PC-3 (cell line): ENCODE measurements at regions not wholly inside any gene's neighbourhood (a gene's known extent, or its start where the extent isn't known, plus 50 kb on each side); places are given as distances from the start of the nearest gene placed in this dataset.

Experiments
- ATAC-seq: fragments of 200-7000 bp; cut with Tn5 transposase; 2 replicates; pipeline ENCODE4 v1.9.1; 2020; ENCODE audit warnings: mild to moderate bottlenecking, moderate library complexity
- BruUV-seq: library from RNA; stranded (reverse); fragments of 400-500 nt; replicated peaks from 2 replicates; lab custom pipeline; 2021; lab: Mats Ljungman, UMichigan
- CTCF ChIA-PET: fragments of 300-600 bp; sonication (Branson Sonifier 250); formaldehyde crosslinking; loops from one replicate; lab custom pipeline; 2022; ENCODE audit warnings: antibody characterized with exemption; lab: Charles Lee
- POLR2A ChIA-PET: fragments of 300-600 bp; sonication (Branson Sonifier 250); formaldehyde crosslinking; loops from one replicate; lab custom pipeline; 2022; ENCODE audit warnings: antibody characterized with exemption; ENCODE audit not compliant: unreplicated experiment; lab: Charles Lee
- DNase-seq: peaks from one replicate; pipeline ENCODE4 v3.0.0-alpha.2; 2015
- H2AFZ ChIP-seq: fragments of 300-600 bp; sonication (generic); 2 replicates; pipeline ENCODE4 v1.6.0; 2016; ENCODE audit warnings: antibody characterized with exemption, low read length
- H3F3A ChIP-seq: fragments of 300-600 bp; sonication (generic); one replicate; pipeline ENCODE4 v1.6.0; 2017; ENCODE audit warnings: antibody characterized with exemption, low read length, control low read depth, mild to moderate bottlenecking; ENCODE audit not compliant: unreplicated experiment
- H3K27ac ChIP-seq: fragments of 300-600 bp; sonication (generic); 2 replicates; pipeline ENCODE4 v1.5.1; 2016; ENCODE audit warnings: mild to moderate bottlenecking, low read length
- H3K27me3 ChIP-seq: fragments of 300-600 bp; sonication (generic); 2 replicates; pipeline ENCODE4 v1.6.1; 2016; ENCODE audit warnings: low read length, mixed read lengths
- H3K36me3 ChIP-seq: fragments of 300-600 bp; sonication (generic); 2 replicates; pipeline ENCODE4 v1.6.1; 2016; ENCODE audit warnings: low read depth, mixed run types, low read length, mixed read lengths
- H3K4me1 ChIP-seq: fragments of 300-600 bp; sonication (generic); 2 replicates; pipeline ENCODE4 v1.5.1; 2016; ENCODE audit warnings: low read length; ENCODE audit not compliant: insufficient read depth
- H3K4me2 ChIP-seq: fragments of 300-600 bp; sonication (generic); 2 replicates; pipeline ENCODE4 v1.6.0; 2016; ENCODE audit warnings: low read length
- H3K4me3 ChIP-seq: fragments of 300-600 bp; sonication (generic); 2 replicates; pipeline ENCODE4 v1.5.1; 2016; ENCODE audit warnings: mild to moderate bottlenecking, low read length, mixed read lengths
- H3K79me2 ChIP-seq: fragments of 300-600 bp; sonication (generic); 2 replicates; pipeline ENCODE4 v1.6.1; 2017; ENCODE audit warnings: low read length, mixed read lengths
- H3K9ac ChIP-seq: fragments of 300-600 bp; sonication (generic); 2 replicates; pipeline ENCODE4 v1.6.0; 2016; ENCODE audit warnings: mild to moderate bottlenecking, low read length
- H3K9me2 ChIP-seq: fragments of 300-600 bp; sonication (generic); replicated peaks from 2 replicates; pipeline ENCODE4 v1.6.1; 2016; ENCODE audit warnings: mixed run types, low read length, mixed read lengths
- H3K9me3 ChIP-seq: fragments of 300-600 bp; sonication (generic); 2 replicates; pipeline ENCODE4 v1.6.1; 2016; ENCODE audit warnings: low read length, mixed read lengths
- H4K20me1 ChIP-seq: fragments of 300-600 bp; sonication (generic); 2 replicates; pipeline ENCODE4 v1.6.1; 2016; ENCODE audit warnings: low read length, mixed read lengths
- CTCF ChIP-seq: fragments of 300-600 bp; sonication (generic); conservative IDR thresholded peaks from 2 replicates; pipeline ENCODE4 v1.5.1; 2017; ENCODE audit warnings: antibody characterized with exemption, low read depth, mild to moderate bottlenecking, low read length
- EZH2 ChIP-seq: fragments of 300-600 bp; sonication (generic); IDR thresholded peaks from one replicate; pipeline ENCODE4 v1.6.1; 2017; ENCODE audit warnings: antibody characterized with exemption, mild to moderate bottlenecking, low read length; ENCODE audit not compliant: unreplicated experiment
- EZH2phosphoT487 ChIP-seq: fragments of 300-600 bp; sonication (generic); IDR thresholded peaks from 2 replicates; pipeline ENCODE4 v1.6.1; 2018; ENCODE audit warnings: mild to moderate bottlenecking, antibody characterized with exemption, low read length, borderline replicate concordance
- intact Hi-C: fragments of 100-400 bp; cut with micrococcal nuclease; formaldehyde crosslinking; loops from 2 replicates; pipeline ENCODE4 v1.9.0; 2023

DNA sequence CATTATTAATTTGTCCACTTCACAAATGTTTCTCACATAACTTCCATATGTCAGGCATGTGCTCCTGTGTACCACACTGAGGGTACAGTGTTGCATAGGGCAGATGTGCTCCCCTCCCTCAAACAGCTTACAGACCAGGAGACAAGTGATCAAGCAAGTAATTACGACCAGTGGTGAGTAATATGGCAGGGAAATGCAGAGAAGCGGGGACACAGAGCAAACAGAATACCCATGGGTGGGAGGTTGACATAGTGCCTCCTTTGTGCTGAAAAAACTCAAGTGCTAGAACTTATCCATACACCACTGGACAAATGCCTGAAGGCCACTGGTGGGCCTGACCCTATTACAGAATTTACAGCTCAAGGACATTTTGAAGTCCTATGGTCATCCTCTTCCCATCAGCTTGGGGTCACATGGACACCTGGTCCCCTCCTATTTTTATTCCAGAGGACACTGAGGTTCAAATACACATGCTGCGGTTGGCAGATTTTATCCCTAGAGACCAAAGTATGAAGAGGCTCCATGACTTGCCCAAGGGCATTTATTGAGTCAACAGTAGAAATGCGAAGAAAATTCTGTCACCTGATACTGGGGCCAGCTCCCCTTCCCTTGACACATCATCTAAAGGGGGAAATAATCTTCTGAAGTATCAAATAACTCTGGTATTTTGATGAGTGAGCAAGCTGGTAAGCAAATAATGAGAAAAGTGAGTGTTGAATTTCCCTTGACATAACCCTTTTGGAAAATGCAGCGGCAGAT lies 116.6 kb downstream of the QRSL1 start:
- intact Hi-C loops = loop anchor here (2.0 kb wide), 2 partner anchors 53 to 229 kb away; partner anchors contain the start of gene CD24
- H3K4me3 ChIP-seq = peak overlapping the region; percentile 44; the same call in 1 of the 2 replicates

DNA sequence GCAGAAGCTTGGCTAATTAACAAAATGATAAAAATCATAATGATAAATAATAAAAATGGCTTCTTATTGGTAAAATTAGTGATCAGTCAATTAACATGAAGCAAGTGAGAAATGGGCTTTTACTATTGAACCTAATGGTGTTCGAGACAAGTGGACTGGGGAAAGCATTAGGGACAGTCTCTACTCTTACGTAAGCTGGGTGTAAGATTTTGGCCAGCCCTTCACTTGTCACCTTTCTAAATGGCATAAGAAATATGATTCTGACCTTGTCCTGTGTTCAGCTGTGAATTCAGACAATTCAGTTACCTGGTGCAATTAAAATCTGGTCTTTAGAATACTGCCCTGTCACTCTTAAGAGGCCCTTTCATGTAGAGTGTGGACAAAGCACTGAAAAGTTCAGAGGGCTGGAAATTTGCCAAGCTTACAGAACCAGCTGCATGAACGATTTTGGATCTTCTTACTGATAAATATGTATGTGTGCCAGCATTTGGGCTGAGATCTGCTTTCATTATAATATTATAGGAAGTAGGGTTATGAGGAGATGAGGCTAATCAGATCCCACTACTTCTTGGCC lies 115.9 kb downstream of the QRSL1 start:
- DNase-seq (no peak), ATAC-seq (no peak)
- Histone ChIP-seq H3K4me1 (peaks cover 47% of the 10 kb centered on the region), H3K27me3 (no peaks in the 10 kb centered on the region), H3K27ac (peak overlapping the region; percentile 99), H3K4me2 (peak overlapping the region; percentile 79), H3F3A (peaks cover 9% of the 10 kb centered on the region), H3K9ac (peak overlapping the region; percentile 78), H2AFZ (no peak overlapping the region), H3K9me3 (no peaks in the 10 kb centered on the region), H3K4me3 (no peak overlapping the region), H3K9me2 (no peaks in the 10 kb centered on the region), H3K36me3 (no peaks in the 10 kb centered on the region), H4K20me1 (no peaks in the 10 kb centered on the region), H3K79me2 (no peaks in the 10 kb centered on the region)
- BruUV-seq = no TSS peak
- TF ChIP-seq EZH2 (no peak), CTCF (no peak), EZH2phosphoT487 (no peak)
- ChIA-PET CTCF (interaction anchor here (0.5 kb wide), 1 partner anchor 15 kb away, joined by 5 read pairs; no protein-coding TSS in a partner anchor), POLR2A (interaction anchor here (0.6 kb wide), 1 partner anchor 19 kb away, joined by 3 read pairs; no protein-coding TSS in a partner anchor)
- intact Hi-C loops = no loop called here

More for the DNA sequence above, 116.6 kb downstream of the QRSL1 start:
- POLR2A ChIA-PET = interaction anchor here (0.6 kb wide), 3 partner anchors 18 to 162 kb away, joined by 3 to 5 read pairs (median 3); no protein-coding TSS in a partner anchor
- TF ChIP-seq CTCF (no peak), EZH2phosphoT487 (no peak), EZH2 (no peak)
- no peaks in the 10 kb centered on the region for H3K36me3 ChIP-seq
- DNase-seq (peak; percentile 86), ATAC-seq (peak; percentile 78)
- no peaks in the 10 kb centered on the region for H4K20me1 ChIP-seq
- peak overlapping the region; percentile 99 for H3K27ac ChIP-seq
- H3K4me2 ChIP-seq = peak overlapping the region; percentile 79
- H3K9ac ChIP-seq = peak overlapping the region; percentile 78
- H3K9me3 ChIP-seq = no peaks in the 10 kb centered on the region
- H2AFZ ChIP-seq = 0 out of 2 replicates have a peak overlapping the region, but pooled peaks have one; percentile 29
- H3F3A ChIP-seq = peaks cover 9% of the 10 kb centered on the region
- no peaks in the 10 kb centered on the region for H3K9me2 ChIP-seq
- peaks cover 55% of the 10 kb centered on the region for H3K4me1 ChIP-seq
- CTCF ChIA-PET = no interaction called here
- no peaks in the 10 kb centered on the region for H3K79me2 ChIP-seq
- TSS peak; percentile 53 for BruUV-seq
- no peaks in the 10 kb centered on the region for H3K27me3 ChIP-seq
